ENCODE measurements at regions not wholly inside any gene's neighbourhood (a gene's known extent, or its start where the extent isn't known, plus 50 kb on each side); places are given as distances from the start of the nearest gene placed in this dataset.

GRCh38 chr1:208844158-208844557, 600.0 kb upstream of the PLXNA2 start:
- no peaks in the 10 kb centered on the region for H3K9me3 ChIP-seq (ENCODE audit: control insufficient read depth, low read depth, low read length)

GRCh38 chr1:208848854-208849253, 604.7 kb upstream of the PLXNA2 start:
- Histone ChIP-seq H3K4me1 (ENCODE audit: control insufficient read depth, low read depth, low read length) (no peaks in the 10 kb centered on the region), H3K9ac (ENCODE audit: low read length) (no peak overlapping the region), H3K27me3 (ENCODE audit: control insufficient read depth, insufficient read depth, low read length) (no peaks in the 10 kb centered on the region), H3K4me3 (ENCODE audit: low read length) (no peak overlapping the region), H3K27ac (ENCODE audit: low read length) (no peak overlapping the region), H3K36me3 (ENCODE audit: control insufficient read depth, low read depth, low read length) (no peaks in the 10 kb centered on the region), H3K9me3 (ENCODE audit: control insufficient read depth, low read depth, low read length) (no peaks in the 10 kb centered on the region)

More at GRCh38 chr1:208844158-208844557, 600.0 kb upstream of the PLXNA2 start:
- no peaks in the 10 kb centered on the region for H3K27me3 ChIP-seq (ENCODE audit: control insufficient read depth, insufficient read depth, low read length)
- no peak overlapping the region for H3K4me3 ChIP-seq (ENCODE audit: low read length)
- no peak overlapping the region for H3K9ac ChIP-seq (ENCODE audit: low read length)
- H3K4me1 ChIP-seq (ENCODE audit: control insufficient read depth, low read depth, low read length), result no peaks in the 10 kb centered on the region
- H3K36me3 ChIP-seq (ENCODE audit: control insufficient read depth, low read depth, low read length), result no peaks in the 10 kb centered on the region
- H3K27ac ChIP-seq (ENCODE audit: low read length), result no peak overlapping the region

- H3K36me3 ChIP-seq (ENCODE audit: control insufficient read depth, low read depth, low read length), result no peaks in the 10 kb centered on the region
- no peaks in the 10 kb centered on the region for H3K27me3 ChIP-seq (ENCODE audit: control insufficient read depth, insufficient read depth, low read length)
- no peak overlapping the region for H3K27ac ChIP-seq (ENCODE audit: low read length)
- H3K9ac ChIP-seq (ENCODE audit: low read length), result no peak overlapping the region
- no peak overlapping the region for H3K4me3 ChIP-seq (ENCODE audit: low read length)
- H3K4me1 ChIP-seq (ENCODE audit: control insufficient read depth, low read depth, low read length), result no peaks in the 10 kb centered on the region
- H3K9me3 ChIP-seq (ENCODE audit: control insufficient read depth, low read depth, low read length), result no peaks in the 10 kb centered on the region
These were observed 606.3 kb upstream of the PLXNA2 start for GRCh38 chr1:208850442-208850841.

GRCh38 chr1:208851366-208851765, 607.2 kb upstream of the PLXNA2 start:
- Histone ChIP-seq H3K9ac (ENCODE audit: low read length) (no peak overlapping the region), H3K36me3 (ENCODE audit: control insufficient read depth, low read depth, low read length) (no peaks in the 10 kb centered on the region), H3K9me3 (ENCODE audit: control insufficient read depth, low read depth, low read length) (no peaks in the 10 kb centered on the region), H3K27me3 (ENCODE audit: control insufficient read depth, insufficient read depth, low read length) (no peaks in the 10 kb centered on the region), H3K27ac (ENCODE audit: low read length) (no peak overlapping the region), H3K4me1 (ENCODE audit: control insufficient read depth, low read depth, low read length) (no peaks in the 10 kb centered on the region), H3K4me3 (ENCODE audit: low read length) (no peak overlapping the region)

GRCh38 chr1:208852911-208853310, 608.7 kb upstream of the PLXNA2 start:
- Histone ChIP-seq H3K36me3 (ENCODE audit: control insufficient read depth, low read depth, low read length) (no peaks in the 10 kb centered on the region), H3K4me1 (ENCODE audit: control insufficient read depth, low read depth, low read length) (no peaks in the 10 kb centered on the region), H3K4me3 (ENCODE audit: low read length) (no peak overlapping the region), H3K9me3 (ENCODE audit: control insufficient read depth, low read depth, low read length) (no peaks in the 10 kb centered on the region), H3K27ac (ENCODE audit: low read length) (no peak overlapping the region), H3K9ac (ENCODE audit: low read length) (no peak overlapping the region), H3K27me3 (ENCODE audit: control insufficient read depth, insufficient read depth, low read length) (no peaks in the 10 kb centered on the region)

GRCh38 chr1:208855403-208855802, 611.2 kb upstream of the PLXNA2 start:
- Histone ChIP-seq H3K4me3 (ENCODE audit: low read length) (no peak overlapping the region), H3K36me3 (ENCODE audit: control insufficient read depth, low read depth, low read length) (no peaks in the 10 kb centered on the region), H3K9me3 (ENCODE audit: control insufficient read depth, low read depth, low read length) (no peaks in the 10 kb centered on the region), H3K9ac (ENCODE audit: low read length) (no peak overlapping the region), H3K27me3 (ENCODE audit: control insufficient read depth, insufficient read depth, low read length) (no peaks in the 10 kb centered on the region), H3K27ac (ENCODE audit: low read length) (no peak overlapping the region), H3K4me1 (ENCODE audit: control insufficient read depth, low read depth, low read length) (no peaks in the 10 kb centered on the region)

- H3K36me3 ChIP-seq (ENCODE audit: control insufficient read depth, low read depth, low read length), result no peaks in the 10 kb centered on the region
These were observed 613.3 kb upstream of the PLXNA2 start for GRCh38 chr1:208857465-208857864.

GRCh38 chr1:208858738-208859137, 614.6 kb upstream of the PLXNA2 start:
- H3K27me3 ChIP-seq (ENCODE audit: control insufficient read depth, insufficient read depth, low read length), result no peaks in the 10 kb centered on the region
- no peaks in the 10 kb centered on the region for H3K4me1 ChIP-seq (ENCODE audit: control insufficient read depth, low read depth, low read length)
- H3K9me3 ChIP-seq (ENCODE audit: control insufficient read depth, low read depth, low read length), result no peaks in the 10 kb centered on the region
- no peak overlapping the region for H3K4me3 ChIP-seq (ENCODE audit: low read length)
- H3K9ac ChIP-seq (ENCODE audit: low read length), result no peak overlapping the region
- H3K27ac ChIP-seq (ENCODE audit: low read length), result no peak overlapping the region
- no peaks in the 10 kb centered on the region for H3K36me3 ChIP-seq (ENCODE audit: control insufficient read depth, low read depth, low read length)

More at GRCh38 chr1:208857465-208857864, 613.3 kb upstream of the PLXNA2 start:
- no peak overlapping the region for H3K4me3 ChIP-seq (ENCODE audit: low read length)
- no peak overlapping the region for H3K27ac ChIP-seq (ENCODE audit: low read length)
- H3K9me3 ChIP-seq (ENCODE audit: control insufficient read depth, low read depth, low read length), result no peaks in the 10 kb centered on the region
- no peaks in the 10 kb centered on the region for H3K27me3 ChIP-seq (ENCODE audit: control insufficient read depth, insufficient read depth, low read length)
- no peaks in the 10 kb centered on the region for H3K4me1 ChIP-seq (ENCODE audit: control insufficient read depth, low read depth, low read length)
- no peak overlapping the region for H3K9ac ChIP-seq (ENCODE audit: low read length)

- H3K27me3 ChIP-seq (ENCODE audit: control insufficient read depth, insufficient read depth, low read length), result no peaks in the 10 kb centered on the region
- no peak overlapping the region for H3K4me3 ChIP-seq (ENCODE audit: low read length)
- no peaks in the 10 kb centered on the region for H3K9me3 ChIP-seq (ENCODE audit: control insufficient read depth, low read depth, low read length)
- H3K27ac ChIP-seq (ENCODE audit: low read length), result no peak overlapping the region
- no peak overlapping the region for H3K9ac ChIP-seq (ENCODE audit: low read length)
- H3K36me3 ChIP-seq (ENCODE audit: control insufficient read depth, low read depth, low read length), result no peaks in the 10 kb centered on the region
- H3K4me1 ChIP-seq (ENCODE audit: control insufficient read depth, low read depth, low read length), result no peaks in the 10 kb centered on the region
These were observed 620.3 kb upstream of the PLXNA2 start for GRCh38 chr1:208864366-208864965.

- Histone ChIP-seq H3K27me3 (ENCODE audit: control insufficient read depth, insufficient read depth, low read length) (no peaks in the 10 kb centered on the region), H3K27ac (ENCODE audit: low read length) (no peak overlapping the region), H3K4me1 (ENCODE audit: control insufficient read depth, low read depth, low read length) (no peaks in the 10 kb centered on the region), H3K36me3 (ENCODE audit: control insufficient read depth, low read depth, low read length) (no peaks in the 10 kb centered on the region), H3K9me3 (ENCODE audit: control insufficient read depth, low read depth, low read length) (no peaks in the 10 kb centered on the region), H3K9ac (ENCODE audit: low read length) (no peak overlapping the region), H3K4me3 (ENCODE audit: low read length) (no peak overlapping the region)
These were observed 622.3 kb upstream of the PLXNA2 start for GRCh38 chr1:208866386-208866955.

GRCh38 chr1:208868554-208868953, 624.4 kb upstream of the PLXNA2 start:
- H3K27me3 ChIP-seq (ENCODE audit: control insufficient read depth, insufficient read depth, low read length), result no peaks in the 10 kb centered on the region
- no peaks in the 10 kb centered on the region for H3K36me3 ChIP-seq (ENCODE audit: control insufficient read depth, low read depth, low read length)
- H3K27ac ChIP-seq (ENCODE audit: low read length), result no peak overlapping the region
- no peak overlapping the region for H3K9ac ChIP-seq (ENCODE audit: low read length)
- no peaks in the 10 kb centered on the region for H3K9me3 ChIP-seq (ENCODE audit: control insufficient read depth, low read depth, low read length)
- H3K4me3 ChIP-seq (ENCODE audit: low read length), result no peak overlapping the region
- no peaks in the 10 kb centered on the region for H3K4me1 ChIP-seq (ENCODE audit: control insufficient read depth, low read depth, low read length)

GRCh38 chr1:208874915-208875314, 630.7 kb upstream of the PLXNA2 start:
- Histone ChIP-seq H3K27me3 (ENCODE audit: control insufficient read depth, insufficient read depth, low read length) (no peaks in the 10 kb centered on the region), H3K9ac (ENCODE audit: low read length) (no peak overlapping the region), H3K36me3 (ENCODE audit: control insufficient read depth, low read depth, low read length) (no peaks in the 10 kb centered on the region), H3K27ac (ENCODE audit: low read length) (no peak overlapping the region), H3K9me3 (ENCODE audit: control insufficient read depth, low read depth, low read length) (no peaks in the 10 kb centered on the region), H3K4me1 (ENCODE audit: control insufficient read depth, low read depth, low read length) (no peaks in the 10 kb centered on the region), H3K4me3 (ENCODE audit: low read length) (no peak overlapping the region)

All from iPS-18a (cell line).